OCI-LY1 (cell line): ENCODE measurements at regions not wholly inside any gene's neighbourhood (a gene's known extent, or its start where the extent isn't known, plus 50 kb on each side); places are given as distances from the start of the nearest gene placed in this dataset.

Source experiments
- H2AFZ ChIP-seq: fragments of 200-600 bp; sonication (generic), shearing (Covaris generic); 2 replicates; pipeline ENCODE4 v1.6.0; 2014; ENCODE audit warnings: antibody characterized with exemption, mild to moderate bottlenecking, low read length
- H3F3A ChIP-seq: fragments of 200-600 bp; sonication (generic), shearing (Covaris generic); 2 replicates; pipeline ENCODE4 v1.6.0; 2014; ENCODE audit warnings: mild to moderate bottlenecking, antibody characterized with exemption, low read length, moderate library complexity; ENCODE audit not compliant: insufficient read depth
- H3K27ac ChIP-seq: fragments of 200-600 bp; sonication (generic); 2 replicates; pipeline ENCODE4 v1.5.1; 2014; ENCODE audit warnings: low read length, mixed run types, mild to moderate bottlenecking, low read depth; ENCODE audit not compliant: poor library complexity, severe bottlenecking
- H3K27me3 ChIP-seq: fragments of 200-600 bp; sonication (generic); 2 replicates; pipeline ENCODE4 v1.6.0; 2014; ENCODE audit warnings: antibody characterized with exemption, mild to moderate bottlenecking, low read length, moderate library complexity; ENCODE audit not compliant: insufficient read depth
- H3K36me3 ChIP-seq: fragments of 200-600 bp; sonication (generic); 2 replicates; pipeline ENCODE4 v1.6.1; 2014; ENCODE audit warnings: mild to moderate bottlenecking, antibody characterized with exemption, low read length, moderate library complexity, mixed read lengths; ENCODE audit not compliant: insufficient read depth
- H3K4me1 ChIP-seq: fragments of 200-600 bp; sonication (generic); 2 replicates; pipeline ENCODE4 v1.5.1; 2014; ENCODE audit warnings: mild to moderate bottlenecking, low read length, moderate library complexity; ENCODE audit not compliant: insufficient read depth, severe bottlenecking
- H3K4me2 ChIP-seq: fragments of 200-600 bp; sonication (generic), shearing (Covaris generic); 2 replicates; pipeline ENCODE4 v1.6.1; 2014; ENCODE audit warnings: low read length
- H3K4me3 ChIP-seq: fragments of 200-600 bp; sonication (generic); 2 replicates; pipeline ENCODE4 v1.5.1; 2014; ENCODE audit warnings: low read length, low read depth, mild to moderate bottlenecking, mixed read lengths; ENCODE audit not compliant: poor library complexity, severe bottlenecking
- H3K79me2 ChIP-seq: fragments of 200-600 bp; shearing (Covaris generic); 2 replicates; pipeline ENCODE4 v1.6.1; 2016; ENCODE audit warnings: mixed run types, low read length, mixed read lengths; ENCODE audit not compliant: insufficient read depth
- H3K9ac ChIP-seq: fragments of 200-600 bp; sonication (generic), shearing (Covaris generic); 2 replicates; pipeline ENCODE4 v1.6.1; 2014; ENCODE audit warnings: mild to moderate bottlenecking, low read length, mixed read lengths
- H3K9me2 ChIP-seq: fragments of 200-600 bp; sonication (generic), shearing (Covaris generic); 2 replicates; pipeline ENCODE4 v1.6.1; 2014; ENCODE audit warnings: low read depth, mild to moderate bottlenecking, low read length, mixed read lengths
- H3K9me3 ChIP-seq: fragments of 200-600 bp; shearing (Covaris generic); 2 replicates; pipeline ENCODE4 v1.6.1; 2014; ENCODE audit warnings: low read length, mixed read lengths
- H4K20me1 ChIP-seq: fragments of 200-600 bp; sonication (generic), shearing (Covaris generic); 2 replicates; pipeline ENCODE4 v1.6.0; 2016; ENCODE audit warnings: mild to moderate bottlenecking, low read length; ENCODE audit not compliant: insufficient read depth
- EZH2 ChIP-seq: fragments of 200-600 bp; sonication (generic), shearing (Covaris generic); IDR thresholded peaks from 2 replicates; pipeline ENCODE4 v1.8.0; 2017; ENCODE audit warnings: borderline replicate concordance, mixed run types, mild to moderate bottlenecking, antibody characterized with exemption, low read length, moderate library complexity, mixed read lengths
- TF ChIP-seq, protein P1 (sequence below): fragments of 200-600 bp; sonication (generic), shearing (Covaris generic); IDR thresholded peaks from 2 replicates; pipeline ENCODE4 v1.5.1; 2017; ENCODE audit warnings: mild to moderate bottlenecking, antibody characterized with exemption, low read length, moderate library complexity, mixed read lengths

DNA sequence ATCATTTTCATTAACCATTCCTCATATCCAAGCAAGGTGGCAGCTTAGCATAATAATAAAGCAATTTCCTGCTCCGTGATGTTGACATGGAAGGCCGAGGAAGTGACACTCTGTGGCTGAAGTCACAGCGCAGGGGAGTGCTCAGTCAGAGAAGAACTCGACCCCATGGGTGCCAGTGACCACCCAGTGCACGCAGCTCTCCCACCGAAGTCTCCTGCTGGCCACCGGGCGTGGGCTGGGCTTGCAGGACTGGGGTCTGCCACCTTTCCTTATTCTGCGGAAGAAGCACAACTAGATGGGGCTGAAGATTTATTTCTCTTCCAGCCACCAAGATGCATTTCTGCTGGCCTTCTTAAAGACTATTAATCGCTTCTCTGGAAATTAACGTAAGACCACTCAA is 132.1 kb upstream of the SPACA7 start:
- no peaks in the 10 kb centered on the region for H3K79me2 ChIP-seq

DNA sequence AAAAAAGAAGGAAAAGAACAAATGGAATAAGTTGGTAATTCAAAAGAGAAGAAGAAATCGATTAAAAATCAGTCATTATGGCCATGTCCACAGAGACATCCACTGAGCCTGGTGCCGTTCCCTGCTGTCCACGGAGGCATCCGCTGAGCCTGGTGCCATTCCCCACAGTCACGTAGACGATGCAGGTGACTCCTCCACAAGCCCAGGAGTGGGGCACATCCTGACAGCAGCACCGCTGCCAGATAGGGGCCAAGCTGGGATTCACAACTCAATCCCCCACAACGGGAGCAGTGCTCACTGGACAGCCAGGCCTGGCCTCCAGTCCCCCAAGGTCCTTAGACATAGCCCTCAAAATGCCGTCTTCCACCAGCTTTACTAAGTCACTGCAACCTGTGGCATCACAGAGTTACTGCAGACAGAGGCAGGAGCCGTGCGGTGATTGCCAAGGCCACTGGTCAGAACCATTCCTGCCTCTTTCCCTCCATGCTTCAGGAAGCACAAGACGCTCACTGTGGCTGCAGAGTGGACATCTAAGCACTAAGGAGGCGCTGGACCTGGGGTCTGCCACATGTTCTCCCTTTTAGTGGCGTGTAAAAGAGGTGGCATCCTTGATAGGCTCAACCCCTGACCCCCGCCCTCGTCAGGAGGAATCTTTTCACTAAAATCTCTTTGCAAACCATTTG is 131.5 kb upstream of the SPACA7 start:
- Histone ChIP-seq H3K4me2 (no peak overlapping the region), H2AFZ (no peak overlapping the region), H3K9me2 (no peaks in the 10 kb centered on the region), H3K36me3 (no peaks in the 10 kb centered on the region), H3K4me3 (no peak overlapping the region), H4K20me1 (no peaks in the 10 kb centered on the region), H3K4me1 (no peaks in the 10 kb centered on the region), H3K9me3 (no peaks in the 10 kb centered on the region), H3K27me3 (no peaks in the 10 kb centered on the region; the same call in 1 of the 2 replicates), H3K79me2 (no peaks in the 10 kb centered on the region), H3K9ac (no peak overlapping the region), H3K27ac (no peak overlapping the region), H3F3A (no peaks in the 10 kb centered on the region)
- TF ChIP-seq EZH2: no peak
- TF ChIP-seq, protein P1, sequence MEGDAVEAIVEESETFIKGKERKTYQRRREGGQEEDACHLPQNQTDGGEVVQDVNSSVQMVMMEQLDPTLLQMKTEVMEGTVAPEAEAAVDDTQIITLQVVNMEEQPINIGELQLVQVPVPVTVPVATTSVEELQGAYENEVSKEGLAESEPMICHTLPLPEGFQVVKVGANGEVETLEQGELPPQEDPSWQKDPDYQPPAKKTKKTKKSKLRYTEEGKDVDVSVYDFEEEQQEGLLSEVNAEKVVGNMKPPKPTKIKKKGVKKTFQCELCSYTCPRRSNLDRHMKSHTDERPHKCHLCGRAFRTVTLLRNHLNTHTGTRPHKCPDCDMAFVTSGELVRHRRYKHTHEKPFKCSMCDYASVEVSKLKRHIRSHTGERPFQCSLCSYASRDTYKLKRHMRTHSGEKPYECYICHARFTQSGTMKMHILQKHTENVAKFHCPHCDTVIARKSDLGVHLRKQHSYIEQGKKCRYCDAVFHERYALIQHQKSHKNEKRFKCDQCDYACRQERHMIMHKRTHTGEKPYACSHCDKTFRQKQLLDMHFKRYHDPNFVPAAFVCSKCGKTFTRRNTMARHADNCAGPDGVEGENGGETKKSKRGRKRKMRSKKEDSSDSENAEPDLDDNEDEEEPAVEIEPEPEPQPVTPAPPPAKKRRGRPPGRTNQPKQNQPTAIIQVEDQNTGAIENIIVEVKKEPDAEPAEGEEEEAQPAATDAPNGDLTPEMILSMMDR: no peak

More for the DNA sequence above, 132.1 kb upstream of the SPACA7 start:
- no peak overlapping the region for H3K4me3 ChIP-seq
- H4K20me1 ChIP-seq: no peaks in the 10 kb centered on the region
- no peak overlapping the region for H3K9ac ChIP-seq
- H3K36me3 ChIP-seq: no peaks in the 10 kb centered on the region
- H2AFZ ChIP-seq: no peak overlapping the region
- no peaks in the 10 kb centered on the region for H3F3A ChIP-seq
- TF ChIP-seq, protein P1: no peak
- TF ChIP-seq EZH2: no peak
- H3K9me2 ChIP-seq: no peaks in the 10 kb centered on the region
- H3K9me3 ChIP-seq: no peaks in the 10 kb centered on the region
- H3K4me1 ChIP-seq: no peaks in the 10 kb centered on the region
- H3K4me2 ChIP-seq: no peak overlapping the region
- no peaks in the 10 kb centered on the region; the same call in 1 of the 2 replicates for H3K27me3 ChIP-seq
- H3K27ac ChIP-seq: no peak overlapping the region

DNA sequence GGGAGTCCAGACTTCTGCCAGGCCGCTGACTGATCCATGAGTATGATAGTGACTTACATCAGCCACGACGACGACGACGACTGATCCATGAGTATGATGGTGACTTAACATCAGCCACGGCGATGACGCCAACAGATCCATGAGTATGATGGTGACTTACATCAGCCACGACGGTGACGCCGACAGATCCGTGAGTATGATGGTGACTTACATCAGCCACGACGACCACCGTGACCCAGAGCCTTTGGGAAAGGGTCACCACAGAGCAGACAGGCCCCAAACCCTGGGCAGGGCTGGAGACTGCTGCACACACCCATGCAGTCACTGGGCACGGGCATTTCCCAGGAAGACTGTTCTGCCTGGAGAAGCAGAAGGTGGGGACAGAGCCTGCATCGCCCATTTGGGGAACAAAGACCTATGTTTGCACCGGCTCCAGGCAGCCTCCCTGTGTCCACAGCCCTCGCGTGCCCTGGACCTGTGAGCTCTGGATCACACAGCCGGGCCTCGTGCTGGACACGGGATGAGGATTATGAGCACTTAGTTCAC is 130.9 kb upstream of the SPACA7 start:
- Histone ChIP-seq H3K79me2 (no peaks in the 10 kb centered on the region), H3K4me3 (no peak overlapping the region), H2AFZ (no peak overlapping the region), H3F3A (no peaks in the 10 kb centered on the region), H3K27me3 (no peaks in the 10 kb centered on the region; the same call in 1 of the 2 replicates), H3K9me3 (no peaks in the 10 kb centered on the region), H3K27ac (no peak overlapping the region), H3K4me1 (no peaks in the 10 kb centered on the region), H4K20me1 (no peaks in the 10 kb centered on the region), H3K4me2 (no peak overlapping the region), H3K9ac (no peak overlapping the region), H3K36me3 (no peaks in the 10 kb centered on the region), H3K9me2 (no peaks in the 10 kb centered on the region)
- TF ChIP-seq, protein P1: no peak
- TF ChIP-seq EZH2: no peak
